ENCODE measurements at regions not wholly inside any gene's neighbourhood (a gene's known extent, or its start where the extent isn't known, plus 50 kb on each side); places are given as distances from the start of the nearest gene placed in this dataset.

DNA sequence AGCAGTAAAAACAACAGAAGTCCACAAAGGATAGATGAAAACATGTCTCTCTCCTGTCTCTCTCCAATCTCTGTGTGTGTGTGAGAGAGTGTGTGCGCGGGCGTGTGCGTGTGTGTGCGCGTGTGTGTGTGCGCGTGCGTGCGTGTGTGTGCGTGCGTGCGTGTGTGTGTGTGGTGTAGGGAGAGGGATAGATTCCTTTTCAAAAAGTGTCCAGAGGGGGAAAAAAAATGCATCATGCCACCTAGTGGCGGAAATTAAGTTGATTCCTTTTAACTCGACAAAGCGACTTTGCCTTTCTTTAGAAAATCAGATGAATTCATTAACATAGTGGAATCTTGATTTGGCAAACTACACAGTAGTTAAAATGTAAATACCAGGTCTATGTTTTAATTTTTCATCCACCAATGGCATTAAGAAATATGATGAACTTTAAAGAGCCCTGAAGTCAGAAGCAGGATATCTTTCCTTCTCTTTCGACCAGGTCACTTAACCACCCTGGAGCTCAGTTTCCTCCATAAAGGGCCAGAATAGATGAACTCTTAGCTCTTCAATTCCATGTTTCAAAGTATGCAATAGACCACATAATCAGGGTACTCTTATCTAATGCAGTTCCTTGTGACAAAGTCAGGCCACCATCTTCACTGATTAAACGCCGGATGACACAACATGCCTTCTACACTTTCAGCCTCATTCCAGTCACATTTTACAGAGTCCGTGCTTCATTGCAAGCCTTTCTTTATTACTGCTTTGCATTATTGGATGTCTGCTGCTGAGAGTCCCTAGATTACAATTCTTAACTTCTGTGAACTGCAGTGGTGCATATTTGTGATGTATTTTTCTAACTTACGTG, 162.8 kb downstream of the FBXO8 start (continued):
- TF ChIP-seq TOX (CRISPR knock-in tag; IDR thresholded peaks at IDR 0.05; ENCODE audit: borderline replicate concordance) = no peak
- no peak for TF ChIP-seq BACH2 (CRISPR knock-in tag; IDR thresholded peaks at IDR 0.05; ENCODE audit: borderline replicate concordance)
- TF ChIP-seq ESRRG (CRISPR knock-in tag; IDR thresholded peaks at IDR 0.05) = no peak
- no peak for TF ChIP-seq ZC3H10 (CRISPR knock-in tag; IDR thresholded peaks at IDR 0.05)
- TF ChIP-seq ZFP30 (CRISPR knock-in tag; IDR thresholded peaks at IDR 0.05) = no peak
- no peak for TF ChIP-seq ARNTL (CRISPR knock-in tag; IDR thresholded peaks at IDR 0.05; ENCODE audit: borderline replicate concordance, low read depth)
- 0 out of 2 replicates have a peak, but pooled peaks have one; percentile 13 for TF ChIP-seq ZFP3 (CRISPR knock-in tag; IDR thresholded peaks at IDR 0.05)
- peak; percentile 80 for TF ChIP-seq SNAI2 (CRISPR knock-in tag; IDR thresholded peaks at IDR 0.05)
- TF ChIP-seq, protein P1, sequence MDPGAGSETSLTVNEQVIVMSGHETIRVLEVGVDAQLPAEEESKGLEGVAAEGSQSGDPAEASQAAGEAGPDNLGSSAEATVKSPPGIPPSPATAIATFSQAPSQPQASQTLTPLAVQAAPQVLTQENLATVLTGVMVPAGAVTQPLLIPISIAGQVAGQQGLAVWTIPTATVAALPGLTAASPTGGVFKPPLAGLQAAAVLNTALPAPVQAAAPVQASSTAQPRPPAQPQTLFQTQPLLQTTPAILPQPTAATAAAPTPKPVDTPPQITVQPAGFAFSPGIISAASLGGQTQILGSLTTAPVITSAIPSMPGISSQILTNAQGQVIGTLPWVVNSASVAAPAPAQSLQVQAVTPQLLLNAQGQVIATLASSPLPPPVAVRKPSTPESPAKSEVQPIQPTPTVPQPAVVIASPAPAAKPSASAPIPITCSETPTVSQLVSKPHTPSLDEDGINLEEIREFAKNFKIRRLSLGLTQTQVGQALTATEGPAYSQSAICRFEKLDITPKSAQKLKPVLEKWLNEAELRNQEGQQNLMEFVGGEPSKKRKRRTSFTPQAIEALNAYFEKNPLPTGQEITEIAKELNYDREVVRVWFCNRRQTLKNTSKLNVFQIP (CRISPR knock-in tag; IDR thresholded peaks at IDR 0.05; ENCODE audit: borderline replicate concordance, low read depth) = no peak
- peak; percentile 45; the same call in 1 of the 2 replicates for TF ChIP-seq ZNF70 (CRISPR knock-in tag; IDR thresholded peaks at IDR 0.05)

- ATAC-seq = peak; percentile 61
Observed at GRCh38 chr4:174119830-174120229, 163.6 kb downstream of the FBXO8 start.

GRCh38 chr4:174119051-174119450, 164.4 kb downstream of the FBXO8 start:
- 0 out of 3 replicates have a peak, but pooled peaks have one; percentile 22 for ATAC-seq
- TF ChIP-seq ESRRG (CRISPR knock-in tag; IDR thresholded peaks at IDR 0.05) = no peak; the same call in 1 of the 2 replicates
- TF ChIP-seq PPARA (CRISPR knock-in tag; IDR thresholded peaks at IDR 0.05; ENCODE audit: borderline replicate concordance) = no peak
- TF ChIP-seq, protein P1 (CRISPR knock-in tag; IDR thresholded peaks at IDR 0.05; ENCODE audit: borderline replicate concordance, low read depth) = no peak
- no peak for TF ChIP-seq TOX (CRISPR knock-in tag; IDR thresholded peaks at IDR 0.05; ENCODE audit: borderline replicate concordance)
- no peak for TF ChIP-seq ZFP30 (CRISPR knock-in tag; IDR thresholded peaks at IDR 0.05)
- TF ChIP-seq RARB (CRISPR knock-in tag; IDR thresholded peaks at IDR 0.05) = no peak
- TF ChIP-seq ARNTL (CRISPR knock-in tag; IDR thresholded peaks at IDR 0.05; ENCODE audit: borderline replicate concordance, low read depth) = no peak
- no peak for TF ChIP-seq ZNF565 (CRISPR knock-in tag; conservative IDR thresholded peaks at IDR 0.05; ENCODE audit: low read depth)
- no peak for TF ChIP-seq ZC3H10 (CRISPR knock-in tag; IDR thresholded peaks at IDR 0.05)
- TF ChIP-seq TCF4 (CRISPR knock-in tag; IDR thresholded peaks at IDR 0.05; ENCODE audit: borderline replicate concordance) = no peak
- no peak for TF ChIP-seq ZNF8 (CRISPR knock-in tag; IDR thresholded peaks at IDR 0.05)
- TF ChIP-seq TSHZ2 (CRISPR knock-in tag; IDR thresholded peaks at IDR 0.05) = peak; percentile 73; the same call in 1 of the 2 replicates

More at GRCh38 chr4:174119830-174120229, 163.6 kb downstream of the FBXO8 start:
- TF ChIP-seq TOX (CRISPR knock-in tag; IDR thresholded peaks at IDR 0.05; ENCODE audit: borderline replicate concordance) = no peak
- no peak for TF ChIP-seq ZNF565 (CRISPR knock-in tag; conservative IDR thresholded peaks at IDR 0.05; ENCODE audit: low read depth)
- TF ChIP-seq, protein P1 (CRISPR knock-in tag; IDR thresholded peaks at IDR 0.05; ENCODE audit: borderline replicate concordance, low read depth) = no peak
- TF ChIP-seq ZC3H10 (CRISPR knock-in tag; IDR thresholded peaks at IDR 0.05) = no peak
- TF ChIP-seq CSRNP3 (CRISPR knock-in tag; IDR thresholded peaks at IDR 0.05) = no peak
- TF ChIP-seq ZNF8 (CRISPR knock-in tag; IDR thresholded peaks at IDR 0.05) = no peak
- no peak for TF ChIP-seq GLIS3 (CRISPR knock-in tag; IDR thresholded peaks at IDR 0.05)
- TF ChIP-seq ZFP3 (CRISPR knock-in tag; IDR thresholded peaks at IDR 0.05) = no peak
- TF ChIP-seq ISL1 (CRISPR knock-in tag; IDR thresholded peaks at IDR 0.05) = no peak
- no peak for TF ChIP-seq BACH2 (CRISPR knock-in tag; IDR thresholded peaks at IDR 0.05; ENCODE audit: borderline replicate concordance)
- no peak for TF ChIP-seq RARB (CRISPR knock-in tag; IDR thresholded peaks at IDR 0.05)
- TF ChIP-seq ZFP30 (CRISPR knock-in tag; IDR thresholded peaks at IDR 0.05) = no peak
- TF ChIP-seq, protein P2, sequence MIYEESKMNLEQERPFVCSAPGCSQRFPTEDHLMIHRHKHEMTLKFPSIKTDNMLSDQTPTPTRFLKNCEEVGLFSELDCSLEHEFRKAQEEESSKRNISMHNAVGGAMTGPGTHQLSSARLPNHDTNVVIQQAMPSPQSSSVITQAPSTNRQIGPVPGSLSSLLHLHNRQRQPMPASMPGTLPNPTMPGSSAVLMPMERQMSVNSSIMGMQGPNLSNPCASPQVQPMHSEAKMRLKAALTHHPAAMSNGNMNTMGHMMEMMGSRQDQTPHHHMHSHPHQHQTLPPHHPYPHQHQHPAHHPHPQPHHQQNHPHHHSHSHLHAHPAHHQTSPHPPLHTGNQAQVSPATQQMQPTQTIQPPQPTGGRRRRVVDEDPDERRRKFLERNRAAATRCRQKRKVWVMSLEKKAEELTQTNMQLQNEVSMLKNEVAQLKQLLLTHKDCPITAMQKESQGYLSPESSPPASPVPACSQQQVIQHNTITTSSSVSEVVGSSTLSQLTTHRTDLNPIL (CRISPR knock-in tag; IDR thresholded peaks at IDR 0.05; ENCODE audit: low read depth) = no peak
- no peak for TF ChIP-seq SNAI2 (CRISPR knock-in tag; IDR thresholded peaks at IDR 0.05)
- TF ChIP-seq TCF4 (CRISPR knock-in tag; IDR thresholded peaks at IDR 0.05; ENCODE audit: borderline replicate concordance) = no peak

Data from SK-N-SH treated with all-trans-retinoic acid at 6 μM for 48 hours (cell line).